ENCODE measurements at regions not wholly inside any gene's neighbourhood (a gene's known extent, or its start where the extent isn't known, plus 50 kb on each side); places are given as distances from the start of the nearest gene placed in this dataset.
"Not testable (repeated sequence)": the region's sequence is repeated elsewhere in the genome, so short reads cannot be mapped to it uniquely, and the experiment has no call there.

- DNase-seq, result no peak
These were observed 1879.9 kb upstream of the ACO1 start for GRCh38 chr9:30504502-30504905.

- no peak for DNase-seq
These were observed 1879.1 kb upstream of the ACO1 start for GRCh38 chr9:30505311-30505710.

- DNase-seq, result no peak
These were observed 1877.7 kb upstream of the ACO1 start for GRCh38 chr9:30506749-30507148.

- DNase-seq, result no peak
These were observed 1877.3 kb upstream of the ACO1 start for GRCh38 chr9:30507166-30507565.

GRCh38 chr9:30511666-30512065 lies 1872.8 kb upstream of the ACO1 start:
- no peak for DNase-seq

GRCh38 chr9:30519166-30519565 lies 1865.3 kb upstream of the ACO1 start:
- DNase-seq, result no peak

GRCh38 chr9:30519756-30520155 lies 1864.7 kb upstream of the ACO1 start:
- no peak for DNase-seq

- no peak for DNase-seq
These were observed 1862.4 kb upstream of the ACO1 start for GRCh38 chr9:30522061-30522460.

- DNase-seq, result no peak
These were observed 1862.0 kb upstream of the ACO1 start for GRCh38 chr9:30522486-30522885.

- DNase-seq, result no peak
These were observed 1860.1 kb upstream of the ACO1 start for GRCh38 chr9:30524311-30524710.

GRCh38 chr9:30534455-30534854 lies 1850.0 kb upstream of the ACO1 start:
- DNase-seq, result no peak

- DNase-seq, result no peak
These were observed 1849.5 kb upstream of the ACO1 start for GRCh38 chr9:30534896-30535295.

GRCh38 chr9:30536494-30536893 lies 1847.9 kb upstream of the ACO1 start:
- DNase-seq, result no peak

GRCh38 chr9:30539696-30540095 lies 1844.7 kb upstream of the ACO1 start:
- DNase-seq, result not testable (repeated sequence)

- no peak for DNase-seq
These were observed 1809.9 kb upstream of the ACO1 start for GRCh38 chr9:30574355-30575151.

- no peak for DNase-seq
These were observed 1809.2 kb upstream of the ACO1 start for GRCh38 chr9:30575218-30575617.

- DNase-seq, result no peak
These were observed 1808.8 kb upstream of the ACO1 start for GRCh38 chr9:30575691-30576090.

GRCh38 chr9:30579810-30580209 lies 1804.6 kb upstream of the ACO1 start:
- no peak for DNase-seq

GRCh38 chr9:30582240-30582639 lies 1802.2 kb upstream of the ACO1 start:
- DNase-seq, result no peak

- DNase-seq, result no peak
These were observed 1799.9 kb upstream of the ACO1 start for GRCh38 chr9:30584559-30584958.

GRCh38 chr9:30591461-30591860 lies 1793.0 kb upstream of the ACO1 start:
- no peak for DNase-seq

GRCh38 chr9:30597608-30598007 lies 1786.8 kb upstream of the ACO1 start:
- DNase-seq, result no peak

- no peak for DNase-seq
These were observed 1778.5 kb upstream of the ACO1 start for GRCh38 chr9:30605936-30606335.

GRCh38 chr9:30609713-30610112 lies 1774.7 kb upstream of the ACO1 start:
- no peak for DNase-seq

- not testable (repeated sequence) for DNase-seq
These were observed 1767.7 kb upstream of the ACO1 start for GRCh38 chr9:30616782-30617181.
